22Rv1 (cell line): ENCODE measurements at regions not wholly inside any gene's neighbourhood (a gene's known extent, or its start where the extent isn't known, plus 50 kb on each side); places are given as distances from the start of the nearest gene placed in this dataset.

ENCODE experiments used
- ZFX ChIP-seq: fragments of 450-650 bp; IDR thresholded peaks from 2 replicates; pipeline ENCODE4 v1.6.1; 2017; ENCODE audit warnings: antibody characterized with exemption, borderline replicate concordance
- TF ChIP-seq, protein P1 (sequence below): fragments of 450-650 bp; IDR thresholded peaks from 2 replicates; pipeline ENCODE4 v1.5.1; 2017; ENCODE audit warnings: mild to moderate bottlenecking

DNA sequence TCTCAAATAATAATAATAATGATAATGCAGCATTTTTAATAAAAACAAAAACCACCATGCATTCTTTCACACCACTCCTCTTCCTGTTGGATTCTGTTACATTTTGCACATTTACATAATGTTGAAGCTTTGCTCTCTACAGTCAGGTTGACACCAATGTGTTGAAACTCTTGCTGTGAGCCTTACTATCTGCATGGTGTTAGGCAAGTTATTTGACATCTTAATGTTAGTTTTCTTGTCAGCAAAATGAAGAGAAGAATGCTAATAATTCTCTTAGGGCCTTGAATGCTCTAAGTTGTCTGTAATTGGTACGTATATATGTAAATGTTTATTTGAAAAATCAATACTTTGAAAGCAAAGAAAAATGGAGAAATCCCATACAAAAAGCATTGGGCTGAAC, 525.5 kb upstream of the PTGER4 start:
- TF ChIP-seq, protein P1, sequence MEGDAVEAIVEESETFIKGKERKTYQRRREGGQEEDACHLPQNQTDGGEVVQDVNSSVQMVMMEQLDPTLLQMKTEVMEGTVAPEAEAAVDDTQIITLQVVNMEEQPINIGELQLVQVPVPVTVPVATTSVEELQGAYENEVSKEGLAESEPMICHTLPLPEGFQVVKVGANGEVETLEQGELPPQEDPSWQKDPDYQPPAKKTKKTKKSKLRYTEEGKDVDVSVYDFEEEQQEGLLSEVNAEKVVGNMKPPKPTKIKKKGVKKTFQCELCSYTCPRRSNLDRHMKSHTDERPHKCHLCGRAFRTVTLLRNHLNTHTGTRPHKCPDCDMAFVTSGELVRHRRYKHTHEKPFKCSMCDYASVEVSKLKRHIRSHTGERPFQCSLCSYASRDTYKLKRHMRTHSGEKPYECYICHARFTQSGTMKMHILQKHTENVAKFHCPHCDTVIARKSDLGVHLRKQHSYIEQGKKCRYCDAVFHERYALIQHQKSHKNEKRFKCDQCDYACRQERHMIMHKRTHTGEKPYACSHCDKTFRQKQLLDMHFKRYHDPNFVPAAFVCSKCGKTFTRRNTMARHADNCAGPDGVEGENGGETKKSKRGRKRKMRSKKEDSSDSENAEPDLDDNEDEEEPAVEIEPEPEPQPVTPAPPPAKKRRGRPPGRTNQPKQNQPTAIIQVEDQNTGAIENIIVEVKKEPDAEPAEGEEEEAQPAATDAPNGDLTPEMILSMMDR: no peak
- TF ChIP-seq ZFX: no peak
